LNCAP (cell line): ENCODE measurements at regions not wholly inside any gene's neighbourhood (a gene's known extent, or its start where the extent isn't known, plus 50 kb on each side); places are given as distances from the start of the nearest gene placed in this dataset.

Source experiments
- CTCF ChIP-seq: fragments of 450-650 bp; IDR thresholded peaks from 2 replicates; pipeline ENCODE4 v1.5.1; 2017; ENCODE audit warnings: mild to moderate bottlenecking

- TF ChIP-seq CTCF, result no peak
Measured at GRCh38 chr6:15715851-15716250, 53.0 kb upstream of the DTNBP1 start.

- TF ChIP-seq CTCF, result no peak
Measured at GRCh38 chr6:15715060-15715459, 52.2 kb upstream of the DTNBP1 start.

GRCh38 chr6:15714658-15715057 is 51.8 kb upstream of the DTNBP1 start:
- TF ChIP-seq CTCF, result no peak

GRCh38 chr6:15713325-15713724 is 50.5 kb upstream of the DTNBP1 start:
- TF ChIP-seq CTCF, result no peak

GRCh38 chr6:15712797-15713196 is 50.0 kb upstream of the DTNBP1 start:
- TF ChIP-seq CTCF, result no peak
